H1 (cell line): ENCODE measurements at regions not wholly inside any gene's neighbourhood (a gene's known extent, or its start where the extent isn't known, plus 50 kb on each side); places are given as distances from the start of the nearest gene placed in this dataset.

Experiments
- CTCF ChIA-PET: fragments of 300-600 bp; sonication (Branson Sonifier 250); formaldehyde crosslinking; loops from one replicate; lab custom pipeline; 2021; ENCODE audit not compliant: partially characterized antibody; lab: Charles Lee
- POLR2A ChIA-PET: fragments of 300-600 bp; sonication (Branson Sonifier 250); formaldehyde crosslinking; loops from one replicate; lab custom pipeline; 2021; ENCODE audit warnings: inconsistent platforms; ENCODE audit not compliant: partially characterized antibody; lab: Charles Lee
- DNase-seq, 2 experiments: peaks; one replicate each; pipeline versions ENCODE4 v3.0.0 to v3.0.0-alpha.2; 2010 to 2022; ENCODE audit warnings: low spot score in 2 of 2, low read depth in 1 of 2, mixed read lengths in 1 of 2
- FAIRE-seq: peaks from 2 replicates; lab custom pipeline; 2011; peaks lifted over from hg19 to GRCh38; lab: Jason Lieb, UNC
- H2AFZ ChIP-seq: 2 replicates; pipeline ENCODE4 v1.8.1; 2012; ENCODE audit warnings: low read length, inconsistent platforms
- H2AK5ac ChIP-seq: 2 replicates; pipeline ENCODE4 v1.6.1; 2013; ENCODE audit warnings: low read depth, low read length
- H2BK120ac ChIP-seq: replicated peaks from 2 replicates; pipeline ENCODE3; 2013; ENCODE audit warnings: low read depth, low read length, inconsistent platforms
- H2BK12ac ChIP-seq: 2 replicates; pipeline ENCODE4 v1.6.1; 2013; ENCODE audit warnings: low read depth, low read length
- H2BK15ac ChIP-seq: 2 replicates; pipeline ENCODE4 v1.6.1; 2013; ENCODE audit warnings: low read length
- H2BK20ac ChIP-seq: 2 replicates; pipeline ENCODE4 v1.6.1; 2013; ENCODE audit warnings: low read length
- H2BK5ac ChIP-seq: 2 replicates; pipeline ENCODE4 v1.6.1; 2013; ENCODE audit warnings: low read depth, low read length
- H3K14ac ChIP-seq: 2 replicates; pipeline ENCODE4 v1.6.1; 2013; ENCODE audit warnings: inconsistent platforms; ENCODE audit not compliant: insufficient read length
- H3K18ac ChIP-seq: 2 replicates; pipeline ENCODE4 v1.6.1; 2013; ENCODE audit warnings: low read length; ENCODE audit errors: extremely low read depth
- H3K23ac ChIP-seq: 2 replicates; pipeline ENCODE4 v1.6.1; 2013; ENCODE audit warnings: inconsistent platforms; ENCODE audit not compliant: insufficient read length
- H3K23me2 ChIP-seq: 2 replicates; pipeline ENCODE4 v1.6.1; 2013; ENCODE audit warnings: low read depth, low read length
- H3K27ac ChIP-seq: 2 replicates; pipeline ENCODE4 v1.6.1; 2011; ENCODE audit warnings: low read depth, low read length, inconsistent platforms
- H3K27me3 ChIP-seq, 4 experiments: replicated peaks in 1 of 4; 1 replicate in 1 of 4; 2 replicates in 3 of 4; pipeline versions ENCODE4 v1.6.1 to v1.8.1; 2011 to 2013; ENCODE audit warnings: low read length in 3 of 4, mild to moderate bottlenecking in 3 of 4, inconsistent platforms in 2 of 4, mixed read lengths in 2 of 4, moderate library complexity in 1 of 4; ENCODE audit not compliant: control insufficient read depth in 3 of 4, insufficient read depth in 3 of 4; ENCODE audit errors: extremely low read depth in 1 of 4
- H3K36me3 ChIP-seq, 4 experiments: 2 replicates each; pipeline versions ENCODE4 v1.6.1 to v1.8.1; 2011 to 2013; ENCODE audit warnings: mild to moderate bottlenecking in 4 of 4, low read length in 3 of 4, moderate library complexity in 2 of 4, control low read depth in 1 of 4, inconsistent platforms in 1 of 4; ENCODE audit not compliant: insufficient read depth in 4 of 4, control insufficient read depth in 2 of 4
- H3K4ac ChIP-seq: replicated peaks from 2 replicates; pipeline ENCODE3; 2013; ENCODE audit warnings: low read length, low read depth, mixed read lengths, inconsistent platforms; ENCODE audit not compliant: insufficient read length
- H3K4me1 ChIP-seq, 4 experiments: replicated peaks in 1 of 4; 1 replicate in 1 of 4; 2 replicates in 3 of 4; pipeline versions ENCODE4 v1.6.1 to v1.8.1; 2011 to 2013; ENCODE audit warnings: low read length in 3 of 4, inconsistent platforms in 2 of 4, mixed read lengths in 1 of 4; ENCODE audit not compliant: insufficient read depth in 4 of 4, control insufficient read depth in 3 of 4
- H3K4me2 ChIP-seq, 2 experiments: 2 replicates each; pipeline versions ENCODE4 v1.6.1 to v1.8.1; 2011 to 2013; ENCODE audit warnings: low read depth in 2 of 2, low read length in 2 of 2, control low read depth in 1 of 2, inconsistent platforms in 1 of 2, mild to moderate bottlenecking in 1 of 2; ENCODE audit not compliant: insufficient read depth in 1 of 2
- H3K4me3 ChIP-seq, 4 experiments: fragments of 200-600, 300-600 bp in 1 of 4; sonication (generic), shearing (Covaris generic), sonication (Bioruptor Twin) in 1 of 4; 2 replicates each; pipeline versions ENCODE4 v1.5.1 to v1.8.1; 2011 to 2016; ENCODE audit warnings: low read length in 4 of 4, low read depth in 3 of 4, control low read depth in 2 of 4, inconsistent platforms in 2 of 4, mild to moderate bottlenecking in 2 of 4, mixed read lengths in 1 of 4, moderate library complexity in 1 of 4; ENCODE audit not compliant: insufficient read depth in 2 of 4; ENCODE audit errors: extremely low read depth in 1 of 4
- H3K56ac ChIP-seq: replicated peaks from 2 replicates; pipeline ENCODE3; 2013; ENCODE audit warnings: low read depth, mild to moderate bottlenecking, mixed read lengths, low read length, inconsistent platforms; ENCODE audit not compliant: insufficient read length
- H3K79me1 ChIP-seq: 2 replicates; pipeline ENCODE4 v1.6.1; 2013; ENCODE audit warnings: low read depth, low read length, control low read depth
- H3K79me2 ChIP-seq, 2 experiments: 2 replicates each; pipeline versions ENCODE4 v1.6.1 to v1.8.1; 2012 to 2013; ENCODE audit warnings: low read length in 2 of 2, mild to moderate bottlenecking in 2 of 2, inconsistent platforms in 1 of 2; ENCODE audit not compliant: insufficient read depth in 2 of 2, control insufficient read depth in 1 of 2
- H3K9ac ChIP-seq, 4 experiments: replicated peaks in 1 of 4; 1 replicate in 1 of 4; 2 replicates in 3 of 4; pipeline versions ENCODE4 v1.6.1 to v1.8.1; 2011 to 2013; ENCODE audit warnings: low read depth in 3 of 4, low read length in 3 of 4, control low read depth in 2 of 4, mild to moderate bottlenecking in 2 of 4, moderate library complexity in 2 of 4, inconsistent platforms in 1 of 4; ENCODE audit errors: extremely low read depth in 1 of 4
- H3K9me3 ChIP-seq, 2 experiments: 2 replicates each; pipeline versions ENCODE4 v1.6.1 to v1.8.1; 2012 to 2013; ENCODE audit warnings: mild to moderate bottlenecking in 2 of 2, moderate library complexity in 2 of 2, control low read depth in 1 of 2, inconsistent platforms in 1 of 2, low read depth in 1 of 2, low read length in 1 of 2, mixed read lengths in 1 of 2; ENCODE audit not compliant: insufficient read depth in 2 of 2
- H4K20me1 ChIP-seq, 2 experiments: replicated peaks in 1 of 2; 2 replicates each; pipeline versions ENCODE3 to v1.8.1; 2011 to 2013; ENCODE audit warnings: inconsistent platforms in 2 of 2, low read length in 2 of 2, mild to moderate bottlenecking in 1 of 2; ENCODE audit not compliant: insufficient read depth in 2 of 2, control insufficient read depth in 1 of 2
- H4K5ac ChIP-seq: 2 replicates; pipeline ENCODE4 v1.6.1; 2013; ENCODE audit warnings: low read length, low read depth, mixed read lengths, inconsistent platforms; ENCODE audit not compliant: insufficient read length
- H4K8ac ChIP-seq: 2 replicates; pipeline ENCODE4 v1.8.0; 2013; ENCODE audit warnings: mild to moderate bottlenecking, moderate library complexity, low read length, inconsistent platforms; ENCODE audit not compliant: insufficient read depth; ENCODE audit errors: extremely low read depth
- H4K91ac ChIP-seq: replicated peaks from 2 replicates; pipeline ENCODE3; 2013; ENCODE audit warnings: low read length, mixed read lengths, inconsistent platforms; ENCODE audit not compliant: insufficient read length
- ASH2L ChIP-seq: fragments of 200-600, 300-600 bp; sonication (generic); IDR thresholded peaks from one replicate; pipeline ENCODE4 v1.7.1; 2017; ENCODE audit warnings: low read length
- CEBPB ChIP-seq: IDR thresholded peaks from 2 replicates; pipeline ENCODE4 v1.6.1; 2012; ENCODE audit warnings: low read depth, low read length
- WGBS, 2 experiments: shearing (Covaris generic) in 1 of 2; methylation state at CpG; one replicate each; pipeline versions ENCODE4 v1.1.6 to v1.1.7; 2013 to 2015; ENCODE audit warnings: low lambda C conversion rate in 2 of 2, mixed read lengths in 2 of 2, inconsistent platforms in 1 of 2, low coverage in 1 of 2, missing lambda C conversion rate in 1 of 2; ENCODE audit not compliant: insufficient replicate concordance in 2 of 2, insufficient coverage in 1 of 2, insufficient read length in 1 of 2; ENCODE audit errors: extremely low coverage in 1 of 2, missing lambda C conversion rate in 1 of 2; 5-methylcytosine and 5-hydroxymethylcytosine counted together

DNA sequence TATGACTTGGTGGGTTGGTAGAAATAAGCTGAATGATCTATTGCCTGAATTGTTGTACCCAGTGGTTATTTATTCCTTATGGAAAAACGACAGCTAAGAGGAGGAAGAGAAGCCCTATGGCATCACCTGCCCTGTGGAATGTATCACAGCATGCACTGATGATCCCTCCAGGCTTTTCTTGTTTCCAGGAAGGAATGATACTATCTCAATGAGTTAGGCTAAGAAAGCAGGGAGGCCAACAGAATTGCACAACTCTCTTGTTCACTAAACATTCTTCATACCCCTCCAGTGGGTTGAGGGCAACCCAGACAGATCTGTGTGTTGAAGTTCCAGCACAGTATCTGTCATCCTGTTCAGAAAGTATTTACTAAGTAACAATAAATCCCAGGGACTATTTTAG is 1001.7 kb upstream of the GYPC start:
- Histone ChIP-seq H3K23ac (no peak overlapping the region), H3K23me2 (no peaks in the 10 kb centered on the region), H2AFZ (no peak overlapping the region), H3K4ac (no peak overlapping the region), H2BK15ac (no peak overlapping the region), H3K18ac (no peak overlapping the region), H3K27ac (no peak overlapping the region), H3K14ac (no peak overlapping the region), H4K8ac (no peak overlapping the region), H2BK5ac (no peak overlapping the region), H3K9ac (no peak overlapping the region), H3K79me2 (no peaks in the 10 kb centered on the region), H4K5ac (no peak overlapping the region), H3K4me3 (no peak overlapping the region)
- TF ChIP-seq CEBPB (0 out of 2 replicates have a peak, but pooled peaks have one; percentile 25), ASH2L (no peak)
- TF ChIP-seq, all 59 proteins: peak for 1
- 65% methylated on average over 1 of the region's 1 CpG; no CpG with 5 or more reads in 1 of the 2 experiments for WGBS, 2 experiments
- no peaks in the 10 kb centered on the region for H3K79me1 ChIP-seq
- H4K20me1 ChIP-seq: no peaks in the 10 kb centered on the region
- no peak overlapping the region for H3K4me2 ChIP-seq
- no peak overlapping the region for H3K56ac ChIP-seq
- POLR2A ChIA-PET: no interaction called here
- H2AK5ac ChIP-seq: no peak overlapping the region
- no peak for DNase-seq
- no peak for FAIRE-seq
- no peaks in the 10 kb centered on the region for H3K9me3 ChIP-seq
- no peak overlapping the region for H2BK12ac ChIP-seq
- H4K91ac ChIP-seq: no peak overlapping the region
- no peak overlapping the region for H2BK20ac ChIP-seq
- no peak overlapping the region for H2BK120ac ChIP-seq
- CTCF ChIA-PET: interaction anchor here (0.7 to 1.9 kb wide), 7 partner anchors 10 to 1008 kb away, joined by 3 to 5 read pairs (median 4); no protein-coding TSS in a partner anchor
- H3K4me1 ChIP-seq: peaks cover 0 to 3% (median 0%) of the 10 kb centered on the region in 4 experiments; a peak in 2 of 7 replicates
- H3K27me3 ChIP-seq: no peaks in the 10 kb centered on the region
- H3K36me3 ChIP-seq: no peaks in the 10 kb centered on the region
